ENCODE measurements at regions not wholly inside any gene's neighbourhood (a gene's known extent, or its start where the extent isn't known, plus 50 kb on each side); places are given as distances from the start of the nearest gene placed in this dataset.

DNA sequence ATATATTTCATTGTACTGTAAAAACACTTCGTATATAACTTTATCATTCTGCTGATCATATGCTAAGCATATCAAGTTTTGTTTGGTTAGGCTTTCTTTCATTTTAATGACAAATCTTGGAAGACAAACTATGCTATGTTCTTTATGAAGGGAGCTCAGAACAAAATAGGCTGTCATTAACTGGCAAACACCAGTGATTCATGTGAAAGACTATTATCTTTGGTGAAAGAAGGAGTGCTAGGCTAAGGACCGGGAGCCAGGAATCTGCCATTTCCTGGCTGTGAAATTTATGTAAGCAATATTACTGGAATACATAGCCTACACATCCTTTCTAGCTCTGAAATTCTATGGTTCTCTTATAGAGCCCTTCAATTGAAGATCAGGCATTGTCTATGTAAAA is 136.2 kb upstream of the CCN2 start:
- TF ChIP-seq CTCF (IDR thresholded peaks at IDR 0.05): no peak
- no peak for TF ChIP-seq EP300 (IDR thresholded peaks at IDR 0.05)

Measured in esophagus muscularis mucosa (tissue), 3 donors.